ENCODE measurements at regions not wholly inside any gene's neighbourhood (a gene's known extent, or its start where the extent isn't known, plus 50 kb on each side); places are given as distances from the start of the nearest gene placed in this dataset.
A peak's percentile ranks its signal among the peaks of the same experiment; 100 is the strongest.
"Not testable (repeated sequence)": the region's sequence is repeated elsewhere in the genome, so short reads cannot be mapped to it uniquely, and the experiment has no call there.

DNA sequence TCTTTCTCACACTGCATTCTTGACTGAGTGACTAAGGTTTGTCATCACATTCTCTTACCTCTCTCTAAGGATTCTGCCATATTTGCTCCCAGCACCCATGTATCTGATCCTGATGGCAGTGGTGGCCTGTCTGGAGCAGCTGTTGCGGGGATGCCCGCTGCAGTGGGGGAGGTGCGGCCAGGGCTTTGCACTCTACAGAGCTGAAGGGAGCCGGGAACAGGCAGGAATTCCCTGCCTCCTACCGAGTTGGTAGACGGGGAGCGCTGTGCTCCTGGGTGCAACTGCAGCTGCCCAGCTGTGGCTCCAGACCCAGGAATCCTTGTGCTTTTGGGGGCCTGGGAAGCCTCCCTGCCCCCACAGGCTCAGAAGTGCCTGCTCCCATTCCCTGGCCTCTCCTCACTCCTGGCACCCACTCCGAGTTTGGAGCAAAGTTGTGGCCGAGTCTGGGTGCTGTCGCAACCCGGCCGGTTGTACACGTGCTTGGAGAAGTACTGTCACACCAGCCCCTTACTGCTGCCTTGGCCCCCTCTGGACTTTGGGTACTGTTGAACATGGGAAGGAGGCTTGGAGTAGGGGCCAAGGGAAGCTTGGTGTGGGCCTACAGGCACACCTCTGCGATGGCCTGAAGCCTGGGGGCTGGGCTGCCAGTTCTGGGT, 106.9 kb upstream of the OR4E1 start:
- TF ChIP-seq, protein P1, sequence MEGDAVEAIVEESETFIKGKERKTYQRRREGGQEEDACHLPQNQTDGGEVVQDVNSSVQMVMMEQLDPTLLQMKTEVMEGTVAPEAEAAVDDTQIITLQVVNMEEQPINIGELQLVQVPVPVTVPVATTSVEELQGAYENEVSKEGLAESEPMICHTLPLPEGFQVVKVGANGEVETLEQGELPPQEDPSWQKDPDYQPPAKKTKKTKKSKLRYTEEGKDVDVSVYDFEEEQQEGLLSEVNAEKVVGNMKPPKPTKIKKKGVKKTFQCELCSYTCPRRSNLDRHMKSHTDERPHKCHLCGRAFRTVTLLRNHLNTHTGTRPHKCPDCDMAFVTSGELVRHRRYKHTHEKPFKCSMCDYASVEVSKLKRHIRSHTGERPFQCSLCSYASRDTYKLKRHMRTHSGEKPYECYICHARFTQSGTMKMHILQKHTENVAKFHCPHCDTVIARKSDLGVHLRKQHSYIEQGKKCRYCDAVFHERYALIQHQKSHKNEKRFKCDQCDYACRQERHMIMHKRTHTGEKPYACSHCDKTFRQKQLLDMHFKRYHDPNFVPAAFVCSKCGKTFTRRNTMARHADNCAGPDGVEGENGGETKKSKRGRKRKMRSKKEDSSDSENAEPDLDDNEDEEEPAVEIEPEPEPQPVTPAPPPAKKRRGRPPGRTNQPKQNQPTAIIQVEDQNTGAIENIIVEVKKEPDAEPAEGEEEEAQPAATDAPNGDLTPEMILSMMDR (IDR thresholded peaks at IDR 0.05; ENCODE audit: low read depth, low read length) = no peak
- H3K4me3 ChIP-seq (ENCODE audit: low read depth, low read length) = no peak overlapping the region
- no peak for DNase-seq (ENCODE audit: low read depth, low spot score)
- in situ Hi-C loops (cut with HindIII; ENCODE audit: low sequenced_read_pairs) = no loop called here

DNA sequence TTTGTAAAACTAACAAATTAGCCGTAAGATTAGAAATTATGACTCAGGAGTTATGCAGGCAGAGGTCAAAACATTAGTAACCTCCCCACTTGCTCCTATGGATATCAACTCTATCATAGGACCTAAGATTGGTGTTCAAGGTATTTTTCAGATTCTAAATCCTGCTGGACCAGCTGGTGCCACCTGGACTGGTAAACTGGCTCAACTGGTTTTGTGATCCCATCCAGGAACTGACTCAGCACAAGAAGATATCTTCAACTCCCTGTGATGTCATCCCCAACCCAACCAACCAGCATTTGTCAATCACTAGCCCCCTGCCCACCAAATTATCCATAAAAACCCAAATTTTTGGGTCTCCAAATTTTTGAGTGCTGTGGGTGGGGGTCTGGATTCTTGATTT, 98.1 kb upstream of the OR4E1 start:
- in situ Hi-C loops (cut with HindIII; ENCODE audit: low sequenced_read_pairs) = no loop called here
- H3K4me3 ChIP-seq (ENCODE audit: low read depth, low read length) = no peak overlapping the region
- TF ChIP-seq, protein P1 (IDR thresholded peaks at IDR 0.05; ENCODE audit: low read depth, low read length) = no peak
- DNase-seq (ENCODE audit: low read depth, low spot score) = no peak

DNA sequence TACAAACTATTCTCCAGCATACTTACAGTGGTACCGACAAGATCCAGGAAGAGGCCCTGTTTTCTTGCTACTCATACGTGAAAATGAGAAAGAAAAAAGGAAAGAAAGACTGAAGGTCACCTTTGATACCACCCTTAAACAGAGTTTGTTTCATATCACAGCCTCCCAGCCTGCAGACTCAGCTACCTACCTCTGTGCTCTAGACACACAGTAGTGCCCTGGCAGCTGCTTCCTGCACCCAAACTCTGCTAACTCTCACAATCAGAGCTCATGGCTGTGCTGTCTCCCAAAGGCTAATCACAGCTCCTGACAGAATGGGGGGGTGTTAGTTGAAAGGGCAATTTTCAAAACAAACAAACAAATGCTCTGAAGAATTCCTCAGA, 95.2 kb upstream of the OR4E1 start:
- DNase-seq (ENCODE audit: low read depth, low spot score) = no peak
- TF ChIP-seq, protein P1 (IDR thresholded peaks at IDR 0.05; ENCODE audit: low read depth, low read length) = no peak
- no peak overlapping the region for H3K4me3 ChIP-seq (ENCODE audit: low read depth, low read length)
- in situ Hi-C loops (cut with HindIII; ENCODE audit: low sequenced_read_pairs) = no loop called here

DNA sequence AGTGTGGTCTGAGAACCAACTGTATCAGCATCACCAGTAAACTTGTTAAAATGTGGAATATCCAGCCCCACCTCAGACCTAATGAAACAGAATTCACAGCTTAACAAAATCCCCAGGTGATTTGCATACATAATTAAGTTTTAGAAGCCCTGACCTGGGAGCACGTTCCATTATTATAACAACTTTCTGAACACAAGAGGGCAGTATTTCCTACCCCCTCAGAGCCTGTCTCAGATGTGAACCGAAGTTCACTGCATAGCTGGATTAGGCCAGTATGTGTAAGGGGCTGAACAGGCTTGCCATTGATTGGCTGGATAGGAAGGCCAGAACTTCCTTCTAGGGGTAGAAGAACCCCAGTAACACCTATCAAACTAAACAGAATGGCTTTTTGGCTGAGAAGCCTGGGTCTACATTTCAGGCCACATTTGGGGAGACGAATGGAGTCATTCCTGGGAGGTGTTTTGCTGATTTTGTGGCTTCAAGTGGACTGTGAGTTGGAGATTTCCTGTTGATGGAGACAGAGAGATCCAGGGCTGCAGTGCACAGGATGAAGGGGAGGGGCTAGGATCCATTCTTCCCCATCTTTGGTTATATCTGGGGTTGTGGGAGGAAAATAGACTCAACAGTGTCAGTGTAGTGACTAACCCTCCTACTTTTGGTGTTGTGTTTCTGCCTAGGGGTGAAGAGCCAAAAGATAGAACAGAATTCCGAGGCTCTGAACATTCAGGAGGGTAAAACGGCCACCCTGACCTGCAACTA, 94.7 kb upstream of the OR4E1 start:
- DNase-seq (ENCODE audit: low read depth, low spot score) = peak; percentile 8
- TF ChIP-seq, protein P1 (IDR thresholded peaks at IDR 0.05; ENCODE audit: low read depth, low read length) = peak; percentile 43
- H3K4me3 ChIP-seq (ENCODE audit: low read depth, low read length) = no peak overlapping the region
- in situ Hi-C loops (cut with HindIII; ENCODE audit: low sequenced_read_pairs) = no loop called here

DNA sequence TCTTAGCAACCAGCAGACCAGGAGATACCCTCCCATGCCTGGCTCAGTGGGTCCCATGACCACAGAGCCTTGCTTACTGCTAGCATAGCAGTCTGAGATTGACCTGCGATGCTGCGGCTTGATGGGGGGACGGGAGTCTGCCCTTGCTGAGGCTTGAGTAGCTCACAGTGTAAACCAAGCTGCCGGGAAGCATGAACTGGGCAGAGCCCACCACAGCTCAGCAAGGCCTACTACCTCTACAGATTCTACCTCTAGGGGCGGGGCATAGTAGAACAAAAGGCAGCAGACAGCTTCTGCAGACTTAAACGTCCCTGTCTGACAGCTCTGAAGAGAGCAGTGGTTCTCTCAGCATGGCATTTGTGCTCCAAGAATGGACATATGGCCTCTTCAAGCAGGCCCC, 86.7 kb upstream of the OR4E1 start:
- DNase-seq (ENCODE audit: low read depth, low spot score); H3K4me3 ChIP-seq (ENCODE audit: low read depth, low read length); in situ Hi-C loops (cut with HindIII; ENCODE audit: low sequenced_read_pairs): not testable (repeated sequence)

DNA sequence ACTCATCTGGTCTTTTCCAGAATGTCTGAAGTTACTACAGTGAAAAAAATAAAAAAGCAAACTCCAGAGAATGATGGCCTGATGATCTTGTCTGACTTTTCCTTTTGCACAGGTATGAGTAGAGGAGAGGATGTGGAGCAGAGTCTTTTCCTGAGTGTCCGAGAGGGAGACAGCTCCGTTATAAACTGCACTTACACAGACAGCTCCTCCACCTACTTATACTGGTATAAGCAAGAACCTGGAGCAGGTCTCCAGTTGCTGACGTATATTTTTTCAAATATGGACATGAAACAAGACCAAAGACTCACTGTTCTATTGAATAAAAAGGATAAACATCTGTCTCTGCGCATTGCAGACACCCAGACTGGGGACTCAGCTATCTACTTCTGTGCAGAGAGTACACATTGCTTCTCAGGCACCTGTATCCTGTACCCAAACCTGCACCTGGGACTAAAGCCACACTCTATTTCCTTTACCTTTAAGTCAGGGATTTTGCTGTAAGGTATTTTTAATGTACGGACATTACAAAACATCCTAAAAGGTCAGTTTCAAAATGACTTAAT, 75.8 kb upstream of the OR4E1 start:
- in situ Hi-C loops (cut with HindIII; ENCODE audit: low sequenced_read_pairs) = no loop called here
- no peak overlapping the region for H3K4me3 ChIP-seq (ENCODE audit: low read depth, low read length)
- DNase-seq (ENCODE audit: low read depth, low spot score) = no peak
- TF ChIP-seq, protein P1 (IDR thresholded peaks at IDR 0.05; ENCODE audit: low read depth, low read length) = no peak

DNA sequence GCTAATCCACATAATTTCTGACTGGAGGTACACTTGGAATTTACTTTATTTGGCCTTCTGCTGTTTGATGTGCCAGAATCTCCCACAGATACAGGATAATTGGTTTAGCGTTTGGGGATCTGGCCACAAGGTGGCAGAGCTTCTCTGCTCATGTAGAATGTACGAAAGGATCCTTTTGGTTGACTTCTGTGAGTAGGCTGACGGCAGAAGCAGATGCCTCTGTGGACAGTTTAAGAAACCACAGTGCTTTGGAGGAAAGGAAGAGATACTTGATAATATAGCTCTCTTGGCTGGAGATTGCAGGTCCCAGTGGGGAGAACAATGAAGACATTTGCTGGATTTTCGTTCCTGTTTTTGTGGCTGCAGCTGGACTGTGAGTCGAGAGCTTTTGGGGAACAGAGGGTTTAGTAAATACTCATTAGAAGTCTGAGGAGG, 75.3 kb upstream of the OR4E1 start:
- TF ChIP-seq, protein P1 (IDR thresholded peaks at IDR 0.05; ENCODE audit: low read depth, low read length) = peak; percentile 83
- no peak overlapping the region for H3K4me3 ChIP-seq (ENCODE audit: low read depth, low read length)
- in situ Hi-C loops (cut with HindIII; ENCODE audit: low sequenced_read_pairs) = no loop called here
- peak; percentile 45 for DNase-seq (ENCODE audit: low read depth, low spot score)

All from astrocyte of the spinal cord (primary cell).